HG03432 (cell line): ENCODE measurements at regions not wholly inside any gene's neighbourhood (a gene's known extent, or its start where the extent isn't known, plus 50 kb on each side); places are given as distances from the start of the nearest gene placed in this dataset.
"Not testable (repeated sequence)": the region's sequence is repeated elsewhere in the genome, so short reads cannot be mapped to it uniquely, and the experiment has no call there.

Experiments used
- ATAC-seq: cut with Tn5 transposase; IDR thresholded peaks from one replicate; pipeline ENCODE4 v1.9.1; 2021; ENCODE audit warnings: mild to moderate bottlenecking, moderate library complexity; ENCODE audit not compliant: unreplicated experiment

DNA sequence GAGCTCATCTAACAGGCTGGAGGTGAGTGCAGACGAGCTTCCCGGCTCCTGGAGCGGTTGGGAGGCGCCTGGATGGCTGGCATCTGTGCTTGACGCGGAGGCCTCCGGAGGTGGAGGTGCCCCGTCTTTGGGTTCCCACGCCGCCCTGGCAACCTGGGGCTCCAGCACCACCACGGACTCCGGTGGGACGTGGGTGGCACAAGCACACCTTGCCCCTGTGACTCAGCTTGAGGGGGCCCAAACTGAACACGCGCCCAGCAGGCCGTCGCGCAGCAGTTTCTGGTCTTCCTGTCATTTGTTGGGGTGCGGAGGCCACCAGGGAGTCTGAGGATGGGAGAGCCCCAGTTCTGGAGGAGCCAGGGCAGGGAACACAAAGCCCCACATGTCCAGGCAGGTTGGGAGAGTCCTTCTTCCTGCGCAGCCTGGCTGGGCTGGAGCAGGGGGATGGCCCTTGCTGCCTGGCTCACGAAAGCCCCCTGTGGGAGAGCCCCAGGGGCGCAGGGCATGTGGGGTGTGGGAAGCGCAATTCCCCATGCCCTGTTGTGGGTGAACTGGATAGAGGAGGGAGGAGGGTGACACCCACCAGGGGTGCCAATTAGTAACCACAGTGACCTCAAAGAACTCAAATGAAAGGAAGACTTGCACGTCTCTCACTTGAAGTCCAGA lies 1378.6 kb upstream of the DEFB115 start:
- peak; percentile 55 for ATAC-seq

DNA sequence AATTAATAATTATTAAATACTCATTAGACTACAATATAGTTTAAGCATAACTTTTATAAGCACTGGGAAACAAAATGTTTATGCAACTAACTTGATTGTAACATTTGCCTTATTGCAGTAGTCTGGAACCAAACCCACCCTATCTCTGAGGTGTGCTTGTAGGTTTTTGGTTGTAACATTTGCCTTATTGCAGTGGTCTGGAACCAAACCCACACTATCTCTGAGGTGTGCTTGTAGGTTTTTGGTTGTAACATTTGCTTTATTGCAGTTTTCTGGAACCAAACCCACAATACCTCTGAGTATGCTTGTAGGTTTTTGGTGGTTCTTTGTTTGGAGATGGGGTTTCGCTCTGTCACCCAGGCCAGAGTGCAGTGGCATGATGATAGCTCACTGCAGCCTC lies 1376.4 kb upstream of the DEFB115 start:
- ATAC-seq: not testable (repeated sequence)

GRCh38 chr20:29883514-29884219 lies 1373.8 kb upstream of the DEFB115 start:
- ATAC-seq: not testable (repeated sequence)

GRCh38 chr20:29884322-29884721 lies 1373.1 kb upstream of the DEFB115 start:
- ATAC-seq: not testable (repeated sequence)

DNA sequence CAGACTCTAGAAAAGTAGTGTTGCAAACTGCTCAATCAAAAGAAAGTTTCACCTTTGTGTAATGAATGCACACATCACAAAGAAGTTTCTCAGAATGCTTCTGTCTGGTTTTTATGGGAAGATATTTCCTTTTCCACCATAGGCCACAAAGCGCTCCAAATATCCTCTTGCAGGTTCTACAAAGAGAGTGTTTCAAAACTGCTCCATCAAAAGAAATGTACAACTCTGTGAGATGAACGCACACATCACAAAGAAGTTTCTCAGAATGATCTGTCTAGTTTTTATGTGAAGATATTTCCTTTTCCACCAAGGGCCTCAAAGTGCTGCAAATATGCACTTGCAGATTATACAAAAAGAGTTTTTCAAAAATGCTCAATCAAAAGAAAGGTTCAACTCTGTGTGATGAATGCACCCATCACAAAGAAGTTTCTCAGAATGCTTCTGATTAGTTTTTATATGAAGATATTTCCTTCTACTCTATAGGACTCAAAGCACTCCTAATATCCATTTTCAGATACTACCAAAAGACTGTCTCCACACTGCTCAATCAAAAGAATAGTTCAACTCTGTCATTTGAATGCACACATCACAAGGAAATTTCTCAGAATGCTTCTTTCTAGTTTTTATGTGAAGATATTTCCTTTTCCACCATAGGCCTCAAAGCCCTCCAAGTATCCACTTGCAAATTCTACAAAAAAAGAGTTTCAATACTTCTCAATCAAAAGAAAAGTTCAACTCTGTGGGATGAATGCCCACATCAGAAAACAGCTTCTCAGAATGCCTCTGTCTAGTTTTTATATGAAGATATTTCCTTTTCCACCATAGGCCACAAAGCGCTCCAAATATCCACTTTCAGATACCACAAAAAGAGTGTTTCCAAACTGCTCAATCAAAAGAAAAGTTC lies 1371.9 kb upstream of the DEFB115 start:
- ATAC-seq: not testable (repeated sequence)

- not testable (repeated sequence) for ATAC-seq
Observed at GRCh38 chr20:29891555-29891954, 1365.9 kb upstream of the DEFB115 start.
